GM20000 (cell line): ENCODE measurements at regions not wholly inside any gene's neighbourhood (a gene's known extent, or its start where the extent isn't known, plus 50 kb on each side); places are given as distances from the start of the nearest gene placed in this dataset.

ENCODE experiments used
- DNase-seq: peaks from one replicate; pipeline ENCODE4 v3.0.0; 2012; ENCODE audit warnings: low spot score
- TF ChIP-seq, protein P1 (sequence below): IDR thresholded peaks from 2 replicates; pipeline ENCODE4 v1.5.1; 2012; ENCODE audit warnings: mild to moderate bottlenecking, control low read depth; ENCODE audit errors: extremely low read depth, missing control alignments

DNA sequence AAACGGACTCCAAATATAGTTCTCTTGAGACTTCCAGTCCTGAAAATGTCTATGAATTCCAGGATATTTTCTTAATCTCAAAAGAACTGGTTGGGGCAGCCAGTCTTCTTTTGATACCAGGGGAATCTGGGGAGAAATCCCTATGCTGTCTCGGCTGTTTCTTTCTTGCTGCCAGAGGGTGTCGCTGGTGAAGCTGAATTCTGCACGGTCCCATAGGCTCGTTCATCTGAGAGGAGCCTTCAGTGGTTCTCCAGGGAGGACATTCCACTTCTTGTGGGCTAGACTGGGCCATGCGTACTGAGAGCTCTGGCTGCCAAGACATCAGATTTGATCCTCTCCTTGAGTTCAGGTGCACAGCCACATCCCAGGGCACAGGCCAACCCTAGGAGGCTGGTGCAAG, 155.0 kb upstream of the CLINT1 start:
- DNase-seq: peak; percentile 49
- TF ChIP-seq, protein P1, sequence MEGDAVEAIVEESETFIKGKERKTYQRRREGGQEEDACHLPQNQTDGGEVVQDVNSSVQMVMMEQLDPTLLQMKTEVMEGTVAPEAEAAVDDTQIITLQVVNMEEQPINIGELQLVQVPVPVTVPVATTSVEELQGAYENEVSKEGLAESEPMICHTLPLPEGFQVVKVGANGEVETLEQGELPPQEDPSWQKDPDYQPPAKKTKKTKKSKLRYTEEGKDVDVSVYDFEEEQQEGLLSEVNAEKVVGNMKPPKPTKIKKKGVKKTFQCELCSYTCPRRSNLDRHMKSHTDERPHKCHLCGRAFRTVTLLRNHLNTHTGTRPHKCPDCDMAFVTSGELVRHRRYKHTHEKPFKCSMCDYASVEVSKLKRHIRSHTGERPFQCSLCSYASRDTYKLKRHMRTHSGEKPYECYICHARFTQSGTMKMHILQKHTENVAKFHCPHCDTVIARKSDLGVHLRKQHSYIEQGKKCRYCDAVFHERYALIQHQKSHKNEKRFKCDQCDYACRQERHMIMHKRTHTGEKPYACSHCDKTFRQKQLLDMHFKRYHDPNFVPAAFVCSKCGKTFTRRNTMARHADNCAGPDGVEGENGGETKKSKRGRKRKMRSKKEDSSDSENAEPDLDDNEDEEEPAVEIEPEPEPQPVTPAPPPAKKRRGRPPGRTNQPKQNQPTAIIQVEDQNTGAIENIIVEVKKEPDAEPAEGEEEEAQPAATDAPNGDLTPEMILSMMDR: peak; percentile 7

DNA sequence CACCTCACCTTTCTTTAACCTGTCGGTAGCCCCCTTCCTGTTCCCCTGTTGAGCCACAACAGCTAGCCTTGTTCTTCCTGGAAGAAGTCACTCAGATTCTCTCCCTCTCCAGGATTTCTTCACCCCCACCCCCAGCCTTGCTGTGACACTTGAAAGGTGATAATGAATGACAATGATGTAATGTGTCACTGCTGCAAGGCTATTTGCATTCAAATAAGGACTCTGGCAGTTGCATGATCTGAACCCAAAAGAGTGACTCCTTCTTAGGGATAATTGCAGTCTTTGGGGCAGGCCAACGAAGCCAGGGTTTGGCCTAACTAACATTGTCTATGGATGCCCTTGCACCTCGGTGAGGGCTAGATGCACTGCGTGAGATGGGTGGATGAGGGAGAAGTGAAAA, 154.4 kb upstream of the CLINT1 start:
- no peak for DNase-seq
- TF ChIP-seq, protein P1: no peak

DNA sequence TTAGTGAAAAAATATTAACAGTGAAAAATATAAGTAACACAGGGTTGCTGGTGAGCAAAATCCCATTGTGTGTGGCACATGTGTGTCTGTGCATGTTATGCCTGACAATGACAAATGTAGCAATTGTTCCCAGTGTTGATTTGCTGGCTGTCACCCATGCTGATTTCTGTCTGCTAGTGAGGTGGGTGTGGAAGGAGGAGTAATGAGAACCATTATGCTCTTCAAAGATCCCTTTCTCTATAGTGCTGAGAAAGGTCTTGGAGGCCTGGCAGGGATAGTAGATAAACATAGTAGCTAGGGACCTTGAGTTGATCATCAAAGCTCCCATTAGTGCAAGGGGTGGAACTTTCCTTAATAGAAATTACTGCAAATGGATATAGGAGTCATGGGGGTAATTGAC, 152.5 kb upstream of the CLINT1 start:
- TF ChIP-seq, protein P1: no peak
- no peak for DNase-seq

DNA sequence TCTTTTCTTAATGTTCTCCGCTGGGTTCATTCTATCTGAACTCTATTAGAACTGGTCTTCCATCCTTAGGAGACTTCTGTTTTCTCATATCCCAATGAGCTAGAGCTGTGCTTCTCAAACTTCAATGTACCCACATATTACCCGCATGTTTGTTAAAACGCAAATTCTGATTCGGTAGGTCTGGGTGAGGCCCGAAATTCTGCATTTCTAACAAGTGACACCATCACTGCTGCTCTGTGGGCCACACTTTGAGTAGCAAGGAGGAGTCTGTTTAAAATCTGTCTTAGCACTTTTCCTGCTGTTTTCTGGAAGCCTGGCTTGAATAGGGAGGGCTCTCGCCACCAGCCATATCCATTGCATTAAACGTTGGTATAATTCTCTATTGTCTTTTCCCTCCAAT, 151.9 kb upstream of the CLINT1 start:
- TF ChIP-seq, protein P1: no peak
- no peak for DNase-seq

DNA sequence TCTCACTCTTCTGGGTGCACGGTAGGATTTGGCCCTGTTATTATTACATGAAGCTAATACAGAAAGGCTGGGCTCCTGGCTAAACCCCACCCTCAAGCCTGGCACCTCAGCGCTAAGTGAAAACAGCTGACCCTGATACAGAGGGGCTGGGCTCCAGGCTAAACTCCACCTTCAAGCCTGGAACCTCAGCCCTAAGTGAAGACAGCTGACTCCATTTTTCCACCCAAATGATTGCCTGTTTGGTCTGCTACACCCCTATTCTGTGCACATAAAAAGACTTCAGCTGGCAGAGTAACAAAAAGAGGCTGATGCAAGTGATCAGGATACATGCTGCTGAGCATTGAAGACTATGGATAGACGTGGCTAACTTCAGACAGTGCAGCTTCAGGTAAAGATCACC, 148.4 kb upstream of the CLINT1 start:
- DNase-seq: no peak

DNA sequence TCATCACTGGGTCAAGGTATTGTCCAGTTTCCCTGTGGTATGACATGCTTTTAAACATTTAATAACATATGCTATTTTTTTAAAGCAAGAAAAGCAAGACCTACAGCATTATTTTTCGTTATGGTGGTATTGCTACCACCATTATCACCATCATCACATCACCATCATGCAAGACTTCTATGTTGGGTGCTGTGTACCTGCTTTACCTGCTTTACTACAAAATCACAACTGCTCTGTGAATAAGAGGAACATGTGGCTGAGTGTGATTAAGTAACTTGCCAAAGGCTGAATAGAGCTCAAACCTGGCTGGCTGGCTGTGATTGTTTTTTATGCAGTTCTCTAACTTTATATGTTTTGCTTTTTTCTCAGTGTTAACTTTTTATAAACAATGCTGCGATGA, 140.8 kb upstream of the CLINT1 start:
- TF ChIP-seq, protein P1: no peak
- no peak for DNase-seq

More for the DNA sequence above, 148.4 kb upstream of the CLINT1 start:
- TF ChIP-seq, protein P1: no peak

DNA sequence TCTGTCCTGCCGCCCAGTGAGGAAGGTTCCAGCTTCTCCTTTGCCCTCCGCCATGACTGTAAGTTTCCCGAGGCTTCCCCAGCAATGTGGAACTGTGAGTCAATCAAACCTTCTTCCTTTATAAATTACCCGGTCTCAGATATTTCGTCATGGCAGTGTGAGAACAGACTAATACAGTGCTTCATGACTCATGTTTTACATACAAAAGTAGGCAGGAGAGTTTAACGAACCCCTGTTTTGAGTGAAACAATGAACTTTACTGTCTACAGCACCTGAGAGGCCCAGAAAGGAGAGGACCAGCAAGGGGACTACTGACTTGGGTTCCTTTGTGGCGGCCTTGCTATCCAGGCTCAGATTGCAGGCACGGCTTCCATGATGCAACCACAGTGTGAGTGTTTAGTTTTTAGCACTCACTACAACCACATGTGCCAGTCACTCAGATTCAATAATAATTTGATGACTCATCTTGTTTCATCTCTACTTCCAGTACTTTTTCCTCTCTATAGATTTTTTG, 139.1 kb upstream of the CLINT1 start:
- TF ChIP-seq, protein P1: no peak
- no peak for DNase-seq
